HG02970 (cell line): ENCODE measurements at regions not wholly inside any gene's neighbourhood (a gene's known extent, or its start where the extent isn't known, plus 50 kb on each side); places are given as distances from the start of the nearest gene placed in this dataset.

Experiments used
- ATAC-seq: cut with Tn5 transposase; IDR thresholded peaks from one replicate; pipeline ENCODE4 v1.9.1; 2021; ENCODE audit warnings: mild to moderate bottlenecking, moderate library complexity, moderate number of reproducible peaks; ENCODE audit not compliant: unreplicated experiment, low FRiP score

- no peak for ATAC-seq
Observed at GRCh38 chr13:103370790-103371189, 304.6 kb upstream of the SLC10A2 start.

- ATAC-seq: no peak
Observed at GRCh38 chr13:103358255-103358932, 292.2 kb upstream of the SLC10A2 start.

GRCh38 chr13:103356226-103356864 lies 290.1 kb upstream of the SLC10A2 start:
- no peak for ATAC-seq

- ATAC-seq: no peak
Observed at GRCh38 chr13:103354171-103354570, 288.0 kb upstream of the SLC10A2 start.

GRCh38 chr13:103351035-103351828 lies 285.0 kb upstream of the SLC10A2 start:
- no peak for ATAC-seq

GRCh38 chr13:103350147-103350546 lies 283.9 kb upstream of the SLC10A2 start:
- no peak for ATAC-seq

GRCh38 chr13:103349211-103349980 lies 283.2 kb upstream of the SLC10A2 start:
- ATAC-seq: no peak

GRCh38 chr13:103335241-103335640 lies 269.0 kb upstream of the SLC10A2 start:
- ATAC-seq: no peak

- ATAC-seq: no peak
Observed at GRCh38 chr13:103331924-103332323, 265.7 kb upstream of the SLC10A2 start.

- no peak for ATAC-seq
Observed at GRCh38 chr13:103328899-103329298, 262.7 kb upstream of the SLC10A2 start.

GRCh38 chr13:103326326-103326725 lies 260.1 kb upstream of the SLC10A2 start:
- no peak for ATAC-seq

GRCh38 chr13:103325672-103326071 lies 259.5 kb upstream of the SLC10A2 start:
- ATAC-seq: no peak

- ATAC-seq: no peak
Observed at GRCh38 chr13:103324641-103325040, 258.4 kb upstream of the SLC10A2 start.

GRCh38 chr13:103315711-103316110 lies 249.5 kb upstream of the SLC10A2 start:
- ATAC-seq: no peak

- no peak for ATAC-seq
Observed at GRCh38 chr13:103312467-103312866, 246.2 kb upstream of the SLC10A2 start.

GRCh38 chr13:103308667-103309066 lies 242.4 kb upstream of the SLC10A2 start:
- no peak for ATAC-seq

- no peak for ATAC-seq
Observed at GRCh38 chr13:103306163-103306562, 239.9 kb upstream of the SLC10A2 start.

- ATAC-seq: no peak
Observed at GRCh38 chr13:103303078-103303651, 236.9 kb upstream of the SLC10A2 start.

GRCh38 chr13:103302676-103303075 lies 236.5 kb upstream of the SLC10A2 start:
- no peak for ATAC-seq

GRCh38 chr13:103299079-103299478 lies 232.9 kb upstream of the SLC10A2 start:
- ATAC-seq: no peak
